Large intestine (tissue), 3 donors: ENCODE measurements at regions not wholly inside any gene's neighbourhood (a gene's known extent, or its start where the extent isn't known, plus 50 kb on each side); places are given as distances from the start of the nearest gene placed in this dataset.
A peak's percentile ranks its signal among the peaks of the same experiment; 100 is the strongest.
"Not testable (repeated sequence)": the region's sequence is repeated elsewhere in the genome, so short reads cannot be mapped to it uniquely, and the experiment has no call there.

ENCODE experiments used
- DNase-seq, 2 donors: peaks; one replicate each; pipeline versions ENCODE4 v3.0.0 to v3.0.0-alpha.2; 2013
- H3K27ac ChIP-seq: one replicate; pipeline ENCODE4 v1.5.1; 2013; ENCODE audit warnings: low read length
- H3K27me3 ChIP-seq: 2 replicates; pipeline ENCODE4 v1.6.1; 2013; ENCODE audit warnings: low read length; ENCODE audit not compliant: control insufficient read depth, insufficient read depth
- H3K36me3 ChIP-seq: 2 replicates; pipeline ENCODE4 v1.6.1; 2013; ENCODE audit warnings: low read length; ENCODE audit not compliant: control insufficient read depth, insufficient read depth
- H3K4me1 ChIP-seq: one replicate; pipeline ENCODE4 v1.6.1; 2013; ENCODE audit warnings: low read length; ENCODE audit not compliant: control insufficient read depth, insufficient read depth
- H3K4me3 ChIP-seq: one replicate; pipeline ENCODE4 v1.5.1; 2013; ENCODE audit warnings: low read length
- H3K9me3 ChIP-seq: one replicate; pipeline ENCODE4 v1.6.1; 2013; ENCODE audit warnings: mild to moderate bottlenecking, low read depth, low read length, moderate library complexity; ENCODE audit not compliant: control insufficient read depth
- WGBS: methylation state at CpG from one replicate; pipeline ENCODE4 v1.1.5; 2013; ENCODE audit warnings: low lambda C conversion rate; ENCODE audit not compliant: insufficient coverage; 5-methylcytosine and 5-hydroxymethylcytosine counted together

- WGBS = 100% methylated on average over 1 of the region's 2 CpGs
- Histone ChIP-seq H3K36me3 (no peaks in the 10 kb centered on the region), H3K4me3 (no peak overlapping the region), H3K4me1 (peaks cover 9% of the 10 kb centered on the region), H3K9me3 (no peaks in the 10 kb centered on the region), H3K27me3 (no peaks in the 10 kb centered on the region), H3K27ac (no peak overlapping the region)
- DNase-seq = no peak
Observed at GRCh38 chr2:196291426-196291825, 120.0 kb upstream of the STK17B start.

- Histone ChIP-seq H3K4me1 (peaks cover 9% of the 10 kb centered on the region), H3K36me3 (no peaks in the 10 kb centered on the region), H3K27ac (no peak overlapping the region), H3K27me3 (no peaks in the 10 kb centered on the region), H3K9me3 (no peaks in the 10 kb centered on the region), H3K4me3 (no peak overlapping the region)
- DNase-seq = no peak
- no CpG with 5 or more reads among the region's 16 CpGs for WGBS
Observed at GRCh38 chr2:196291873-196292800, 120.8 kb upstream of the STK17B start.

GRCh38 chr2:196293751-196294515, 122.6 kb upstream of the STK17B start:
- WGBS = no CpG with 5 or more reads among the region's 3 CpGs
- DNase-seq = peak; percentile 12 to 37
- Histone ChIP-seq H3K27ac (peak overlapping the region; percentile 9), H3K4me3 (no peak overlapping the region), H3K36me3 (no peaks in the 10 kb centered on the region), H3K4me1 (peaks cover 9% of the 10 kb centered on the region), H3K27me3 (no peaks in the 10 kb centered on the region), H3K9me3 (no peaks in the 10 kb centered on the region)

- WGBS = no CpG with 5 or more reads among the region's 1 CpG
- DNase-seq = no peak
- H3K36me3 ChIP-seq = no peaks in the 10 kb centered on the region
Observed at GRCh38 chr2:196294516-196294909, 123.1 kb upstream of the STK17B start.

GRCh38 chr2:196295005-196295404, 123.6 kb upstream of the STK17B start:
- no peak overlapping the region for H3K4me3 ChIP-seq
- no peaks in the 10 kb centered on the region for H3K9me3 ChIP-seq
- H3K4me1 ChIP-seq = peaks cover 9% of the 10 kb centered on the region
- no peak for DNase-seq
- no CpG with 5 or more reads among the region's 1 CpG for WGBS
- no peaks in the 10 kb centered on the region for H3K27me3 ChIP-seq
- no peaks in the 10 kb centered on the region for H3K36me3 ChIP-seq
- H3K27ac ChIP-seq = no peak overlapping the region

More at GRCh38 chr2:196294516-196294909, 123.1 kb upstream of the STK17B start:
- Histone ChIP-seq H3K27ac (peak overlapping the region; percentile 9), H3K9me3 (no peaks in the 10 kb centered on the region), H3K4me3 (no peak overlapping the region), H3K4me1 (peaks cover 9% of the 10 kb centered on the region), H3K27me3 (no peaks in the 10 kb centered on the region)

- not testable (repeated sequence) for H3K27ac ChIP-seq, H3K36me3 ChIP-seq, H3K9me3 ChIP-seq, DNase-seq, H3K4me1 ChIP-seq, H3K4me3 ChIP-seq, H3K27me3 ChIP-seq
- WGBS = 84% methylated on average over 3 of the region's 8 CpGs
Observed at GRCh38 chr2:196298106-196298723, 126.8 kb upstream of the STK17B start.

GRCh38 chr2:196307775-196308305, 136.5 kb upstream of the STK17B start:
- DNase-seq = no peak
- Histone ChIP-seq H3K27me3 (no peaks in the 10 kb centered on the region), H3K36me3 (no peaks in the 10 kb centered on the region), H3K27ac (no peak overlapping the region), H3K9me3 (no peaks in the 10 kb centered on the region), H3K4me3 (no peak overlapping the region), H3K4me1 (no peaks in the 10 kb centered on the region)
- no CpG with 5 or more reads among the region's 14 CpGs for WGBS

GRCh38 chr2:196309691-196310090, 138.3 kb upstream of the STK17B start:
- no peaks in the 10 kb centered on the region for H3K9me3 ChIP-seq
- no peaks in the 10 kb centered on the region for H3K4me1 ChIP-seq
- no peak overlapping the region for H3K4me3 ChIP-seq
- H3K36me3 ChIP-seq = no peaks in the 10 kb centered on the region
- H3K27me3 ChIP-seq = no peaks in the 10 kb centered on the region
- DNase-seq = no peak
- no peak overlapping the region for H3K27ac ChIP-seq

GRCh38 chr2:196314157-196314556, 142.8 kb upstream of the STK17B start:
- no CpG with 5 or more reads among the region's 1 CpG for WGBS

GRCh38 chr2:196314780-196315179, 143.4 kb upstream of the STK17B start:
- H3K9me3 ChIP-seq = no peaks in the 10 kb centered on the region
- no peaks in the 10 kb centered on the region for H3K27me3 ChIP-seq
- H3K27ac ChIP-seq = no peak overlapping the region
- no peak overlapping the region for H3K4me3 ChIP-seq
- no peaks in the 10 kb centered on the region for H3K4me1 ChIP-seq
- DNase-seq = no peak
- WGBS = no CpG with 5 or more reads among the region's 4 CpGs
- H3K36me3 ChIP-seq = no peaks in the 10 kb centered on the region

More at GRCh38 chr2:196314157-196314556, 142.8 kb upstream of the STK17B start:
- Histone ChIP-seq H3K4me3 (no peak overlapping the region), H3K4me1 (no peaks in the 10 kb centered on the region), H3K9me3 (no peaks in the 10 kb centered on the region), H3K27ac (no peak overlapping the region), H3K36me3 (no peaks in the 10 kb centered on the region), H3K27me3 (no peaks in the 10 kb centered on the region)
- no peak for DNase-seq
